CD14-positive monocyte (primary cell): ENCODE measurements at regions not wholly inside any gene's neighbourhood (a gene's known extent, or its start where the extent isn't known, plus 50 kb on each side); places are given as distances from the start of the nearest gene placed in this dataset.

ENCODE experiments used
- DNase-seq, 3 donors: peaks; one replicate each; pipeline ENCODE4 v3.0.0-alpha.2; 2011 to 2022
- H2AFZ ChIP-seq: 2 replicates; pipeline ENCODE4 v1.6.0; 2012; ENCODE audit warnings: mild to moderate bottlenecking, low read depth, low read length, inconsistent platforms; ENCODE audit not compliant: insufficient read depth, poor library complexity, severe bottlenecking
- H3K27ac ChIP-seq, 2 donors: 1 replicate in 1 of 2; 2 replicates in 1 of 2; pipeline ENCODE4 v1.5.1; 2012 to 2013; ENCODE audit warnings: low read length in 2 of 2, control low read depth in 1 of 2, inconsistent platforms in 1 of 2, low read depth in 1 of 2, mild to moderate bottlenecking in 1 of 2
- H3K27me3 ChIP-seq, 2 donors: one replicate each; pipeline versions ENCODE4 v1.6.0 to v1.6.1; 2011 to 2013; ENCODE audit warnings: low read length in 2 of 2; ENCODE audit not compliant: control insufficient read depth in 2 of 2, insufficient read depth in 2 of 2
- H3K36me3 ChIP-seq, 2 donors: replicated peaks in 1 of 2; 1 replicate in 1 of 2; 2 replicates in 1 of 2; pipeline versions ENCODE4 v1.5.1 to v1.6.1; 2012 to 2013; ENCODE audit warnings: low read length in 2 of 2, control low read depth in 1 of 2, inconsistent platforms in 1 of 2, mild to moderate bottlenecking in 1 of 2; ENCODE audit not compliant: insufficient read depth in 2 of 2, control insufficient read depth in 1 of 2
- H3K4me1 ChIP-seq, 2 donors: 1 replicate in 1 of 2; 2 replicates in 1 of 2; pipeline versions ENCODE4 v1.5.1 to v1.6.1; 2012 to 2013; ENCODE audit warnings: low read length in 2 of 2, control low read depth in 1 of 2, inconsistent platforms in 1 of 2, mild to moderate bottlenecking in 1 of 2, moderate library complexity in 1 of 2; ENCODE audit not compliant: insufficient read depth in 2 of 2, control insufficient read depth in 1 of 2
- H3K4me2 ChIP-seq: replicated peaks from 2 replicates; pipeline ENCODE3; 2012; ENCODE audit warnings: low read length, moderate library complexity, mild to moderate bottlenecking; ENCODE audit not compliant: poor library complexity, severe bottlenecking; ENCODE audit errors: extremely low read depth
- H3K4me3 ChIP-seq, 3 experiments: fragments of 200-600 bp in 1 of 3; sonication (generic) in 1 of 3; replicated peaks in 1 of 3; 1 replicate in 2 of 3; 2 replicates in 1 of 3; pipeline ENCODE4 v1.5.1; 2011 to 2013; ENCODE audit warnings: low read length in 3 of 3, mild to moderate bottlenecking in 3 of 3, control low read depth in 2 of 3, low read depth in 2 of 3, inconsistent platforms in 1 of 3, moderate library complexity in 1 of 3
- H3K79me2 ChIP-seq: 2 replicates; pipeline ENCODE4 v1.6.0; 2012; ENCODE audit warnings: mild to moderate bottlenecking, control low read depth, inconsistent platforms, low read length, moderate library complexity; ENCODE audit not compliant: insufficient read depth
- H3K9ac ChIP-seq: 2 replicates; pipeline ENCODE4 v1.6.0; 2017; ENCODE audit warnings: low read length, mild to moderate bottlenecking; ENCODE audit not compliant: insufficient read depth, poor library complexity, severe bottlenecking
- H3K9me3 ChIP-seq, 2 donors: replicated peaks in 1 of 2; 1 replicate in 1 of 2; 2 replicates in 1 of 2; pipeline versions ENCODE4 v1.5.1 to v1.6.1; 2012 to 2013; ENCODE audit warnings: low read length in 2 of 2, control low read depth in 1 of 2; ENCODE audit not compliant: control insufficient read depth in 1 of 2, insufficient read depth in 1 of 2
- H4K20me1 ChIP-seq: 2 replicates; pipeline ENCODE4 v1.6.0; 2012; ENCODE audit warnings: mild to moderate bottlenecking, low read length, control low read depth, moderate library complexity; ENCODE audit not compliant: insufficient read depth
- H3K27ac Mint-ChIP-seq, 7 donors: one replicate each; pipeline ENCODE4 v1.8.0; 2020; ENCODE audit warnings: mild to moderate bottlenecking in 7 of 7, mixed read lengths in 7 of 7, moderate library complexity in 6 of 7, inconsistent platforms in 2 of 7
- H3K27me3 Mint-ChIP-seq, 3 donors: one replicate each; pipeline ENCODE4 v1.8.0; 2021 to 2022; ENCODE audit warnings: low read depth in 3 of 3, mild to moderate bottlenecking in 3 of 3, mixed read lengths in 3 of 3, moderate library complexity in 3 of 3, inconsistent platforms in 1 of 3
- H3K36me3 Mint-ChIP-seq, 2 donors: one replicate each; pipeline ENCODE4 v1.8.0; 2020; ENCODE audit warnings: mixed read lengths in 2 of 2, inconsistent platforms in 1 of 2, mild to moderate bottlenecking in 1 of 2
- H3K4me1 Mint-ChIP-seq: one replicate; pipeline ENCODE4 v1.8.0; 2020; ENCODE audit warnings: mild to moderate bottlenecking, mixed read lengths
- H3K4me3 Mint-ChIP-seq, 2 donors: one replicate each; pipeline ENCODE4 v1.8.0; 2020; ENCODE audit warnings: mild to moderate bottlenecking in 2 of 2, mixed read lengths in 2 of 2, moderate library complexity in 1 of 2
- H3K9me3 Mint-ChIP-seq, 7 donors: one replicate each; pipeline ENCODE4 v1.8.0; 2020 to 2022; ENCODE audit warnings: mixed read lengths in 7 of 7, mild to moderate bottlenecking in 6 of 7, moderate library complexity in 6 of 7, inconsistent platforms in 2 of 7
- WGBS: methylation state at CpG from one replicate; pipeline ENCODE4 v1.1.5; 2013; ENCODE audit warnings: missing lambda C conversion rate; ENCODE audit not compliant: insufficient coverage; 5-methylcytosine and 5-hydroxymethylcytosine counted together
- intact Hi-C, 2 donors: fragments of 100-400 bp; cut with micrococcal nuclease; formaldehyde crosslinking; loops; one replicate each; pipeline versions ENCODE4 v1.15.0 to v1.15.1; 2023
- TF ChIP-seq, protein P1 (sequence below): fragments of 200-600 bp; IDR thresholded peaks from one replicate; pipeline ENCODE4 v1.8.0; 2022; ENCODE audit warnings: antibody characterized with exemption, mild to moderate bottlenecking

- H4K20me1 ChIP-seq: no peaks in the 10 kb centered on the region
- peaks cover 0 to 2% (median 1%) of the 10 kb centered on the region in 3 donors for H3K27me3 Mint-ChIP-seq
- no peaks in the 10 kb centered on the region for H3K4me1 Mint-ChIP-seq
- no peak overlapping the region for H3K4me3 Mint-ChIP-seq
- H3K4me1 ChIP-seq: no peaks in the 10 kb centered on the region
- no peak overlapping the region for H3K27ac ChIP-seq
- H3K27me3 ChIP-seq: no peaks in the 10 kb centered on the region
- intact Hi-C loops: no loop called here
- WGBS: 91% methylated on average over 2 of the region's 2 CpGs
- TF ChIP-seq, protein P1, sequence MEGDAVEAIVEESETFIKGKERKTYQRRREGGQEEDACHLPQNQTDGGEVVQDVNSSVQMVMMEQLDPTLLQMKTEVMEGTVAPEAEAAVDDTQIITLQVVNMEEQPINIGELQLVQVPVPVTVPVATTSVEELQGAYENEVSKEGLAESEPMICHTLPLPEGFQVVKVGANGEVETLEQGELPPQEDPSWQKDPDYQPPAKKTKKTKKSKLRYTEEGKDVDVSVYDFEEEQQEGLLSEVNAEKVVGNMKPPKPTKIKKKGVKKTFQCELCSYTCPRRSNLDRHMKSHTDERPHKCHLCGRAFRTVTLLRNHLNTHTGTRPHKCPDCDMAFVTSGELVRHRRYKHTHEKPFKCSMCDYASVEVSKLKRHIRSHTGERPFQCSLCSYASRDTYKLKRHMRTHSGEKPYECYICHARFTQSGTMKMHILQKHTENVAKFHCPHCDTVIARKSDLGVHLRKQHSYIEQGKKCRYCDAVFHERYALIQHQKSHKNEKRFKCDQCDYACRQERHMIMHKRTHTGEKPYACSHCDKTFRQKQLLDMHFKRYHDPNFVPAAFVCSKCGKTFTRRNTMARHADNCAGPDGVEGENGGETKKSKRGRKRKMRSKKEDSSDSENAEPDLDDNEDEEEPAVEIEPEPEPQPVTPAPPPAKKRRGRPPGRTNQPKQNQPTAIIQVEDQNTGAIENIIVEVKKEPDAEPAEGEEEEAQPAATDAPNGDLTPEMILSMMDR: no peak
- no peaks in the 10 kb centered on the region for H3K36me3 Mint-ChIP-seq
- no peak overlapping the region for H3K4me3 ChIP-seq
- H3K79me2 ChIP-seq: no peaks in the 10 kb centered on the region
- no peak overlapping the region for H3K4me2 ChIP-seq
- H3K27ac Mint-ChIP-seq: no peak overlapping the region
- no peak overlapping the region for H2AFZ ChIP-seq
- no peak overlapping the region for H3K9ac ChIP-seq
- DNase-seq: no peak
- H3K9me3 ChIP-seq: no peaks in the 10 kb centered on the region
- H3K36me3 ChIP-seq: no peaks in the 10 kb centered on the region
- H3K9me3 Mint-ChIP-seq: peaks cover 0 to 10% (median 5%) of the 10 kb centered on the region in 7 donors
These were observed 145.3 kb upstream of the GRIN2B start for GRCh38 chr12:14126692-14127091.

DNA sequence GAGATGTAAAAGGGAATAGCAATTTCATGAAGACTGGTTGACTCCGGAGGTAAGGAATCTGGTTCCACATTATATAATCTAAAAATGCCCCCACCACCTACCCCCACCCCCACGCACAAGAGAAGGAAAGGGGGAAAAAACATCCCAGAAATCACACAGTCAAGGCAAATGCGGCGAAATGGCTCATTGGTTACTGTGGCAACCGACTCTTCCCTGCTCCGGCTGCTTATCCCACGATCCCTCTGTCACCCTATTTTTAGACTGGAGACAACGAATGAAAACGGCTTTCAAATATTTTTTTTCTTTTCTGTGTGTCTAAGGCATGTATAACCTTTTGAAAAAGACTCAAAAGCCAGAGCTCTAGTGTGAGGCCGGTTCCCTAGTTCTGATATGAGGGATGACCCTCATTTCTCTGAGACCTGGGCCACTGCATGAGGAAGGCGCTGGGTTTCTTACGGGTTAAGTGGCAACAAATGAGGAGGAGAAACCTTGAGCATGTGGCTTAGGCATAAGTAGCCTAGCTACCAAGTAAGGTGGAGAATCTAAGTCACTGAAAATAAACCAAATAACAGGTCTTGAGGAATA lies 148.3 kb upstream of the GRIN2B start:
- Histone ChIP-seq H3K4me2 (no peak overlapping the region), H3K4me3 (no peak overlapping the region), H4K20me1 (no peaks in the 10 kb centered on the region), H3K79me2 (no peaks in the 10 kb centered on the region), H3K9ac (no peak overlapping the region), H3K4me1 (no peaks in the 10 kb centered on the region), H3K36me3 (no peaks in the 10 kb centered on the region), H3K27ac (no peak overlapping the region), H3K9me3 (no peaks in the 10 kb centered on the region), H2AFZ (no peak overlapping the region), H3K27me3 (no peaks in the 10 kb centered on the region)
- Mint-ChIP-seq H3K36me3 (no peaks in the 10 kb centered on the region), H3K9me3 (peaks cover 0 to 7% (median 0%) of the 10 kb centered on the region in 7 donors), H3K27me3 (peaks cover 0 to 5% (median 4%) of the 10 kb centered on the region in 3 donors), H3K4me3 (no peak overlapping the region), H3K4me1 (no peaks in the 10 kb centered on the region), H3K27ac (no peak overlapping the region)
- no peak for DNase-seq
- intact Hi-C loops: no loop called here
- TF ChIP-seq, protein P1: no peak
- WGBS: 95% methylated on average over 4 of the region's 12 CpGs
